ENCODE measurements at regions not wholly inside any gene's neighbourhood (a gene's known extent, or its start where the extent isn't known, plus 50 kb on each side); places are given as distances from the start of the nearest gene placed in this dataset.

- Mint-ChIP-seq H3K4me1 (ENCODE audit: low read depth, unreplicated experiment) (peaks cover 12% of the 10 kb centered on the region), H3K9me3 (ENCODE audit: low read depth, unreplicated experiment) (peaks cover 3% of the 10 kb centered on the region), H3K27ac (ENCODE audit: unreplicated experiment) (no peak overlapping the region), H3K27me3 (ENCODE audit: unreplicated experiment) (peaks cover 14% of the 10 kb centered on the region), H3K4me3 (ENCODE audit: low read depth, unreplicated experiment) (no peak overlapping the region), H3K36me3 (ENCODE audit: insufficient read depth, unreplicated experiment) (no peaks in the 10 kb centered on the region)
- no peak for DNase-seq
- CTCF ChIA-PET, result interaction anchor here (0.7 kb wide), 1 partner anchor 40 kb away, joined by 3 read pairs; no protein-coding TSS in a partner anchor
- no TSS peak for BruUV-seq (replicated peaks)
- intact Hi-C loops (cut with micrococcal nuclease; ENCODE audit: unreplicated experiment), result no loop called here
- no peak for TF ChIP-seq CTCF (IDR thresholded peaks at IDR 0.05; ENCODE audit: unreplicated experiment)
Observed at GRCh38 chr6:125509477-125509876, 207.7 kb upstream of the HDDC2 start.

GRCh38 chr6:125510405-125510804 is 208.6 kb upstream of the HDDC2 start:
- Mint-ChIP-seq H3K4me1 (ENCODE audit: low read depth, unreplicated experiment) (peaks cover 12% of the 10 kb centered on the region), H3K27me3 (ENCODE audit: unreplicated experiment) (peaks cover 14% of the 10 kb centered on the region), H3K27ac (ENCODE audit: unreplicated experiment) (no peak overlapping the region), H3K36me3 (ENCODE audit: insufficient read depth, unreplicated experiment) (no peaks in the 10 kb centered on the region), H3K9me3 (ENCODE audit: low read depth, unreplicated experiment) (peaks cover 3% of the 10 kb centered on the region), H3K4me3 (ENCODE audit: low read depth, unreplicated experiment) (no peak overlapping the region)
- intact Hi-C loops (cut with micrococcal nuclease; ENCODE audit: unreplicated experiment), result loop anchor here (10.0 kb wide), 1 partner anchor 244 kb away; no protein-coding TSS in a partner anchor
- TF ChIP-seq CTCF (IDR thresholded peaks at IDR 0.05; ENCODE audit: unreplicated experiment), result no peak
- BruUV-seq (replicated peaks), result no TSS peak
- DNase-seq, result no peak
- CTCF ChIA-PET, result no interaction called here

GRCh38 chr6:125511809-125512396 is 210.1 kb upstream of the HDDC2 start:
- H3K27me3 Mint-ChIP-seq (ENCODE audit: unreplicated experiment), result peaks cover 8% of the 10 kb centered on the region
- H3K27ac Mint-ChIP-seq (ENCODE audit: unreplicated experiment), result no peak overlapping the region
- intact Hi-C loops (cut with micrococcal nuclease; ENCODE audit: unreplicated experiment), result loop anchor here (10.0 kb wide), 1 partner anchor 243 kb away; no protein-coding TSS in a partner anchor
- no peak overlapping the region for H3K4me3 Mint-ChIP-seq (ENCODE audit: low read depth, unreplicated experiment)
- no peaks in the 10 kb centered on the region for H3K36me3 Mint-ChIP-seq (ENCODE audit: insufficient read depth, unreplicated experiment)
- H3K9me3 Mint-ChIP-seq (ENCODE audit: low read depth, unreplicated experiment), result peaks cover under 1% of the 10 kb centered on the region
- CTCF ChIA-PET, result no interaction called here
- peaks cover 12% of the 10 kb centered on the region for H3K4me1 Mint-ChIP-seq (ENCODE audit: low read depth, unreplicated experiment)
- no peak for TF ChIP-seq CTCF (IDR thresholded peaks at IDR 0.05; ENCODE audit: unreplicated experiment)
- no peak for DNase-seq
- BruUV-seq (replicated peaks), result no TSS peak

- Mint-ChIP-seq H3K27ac (ENCODE audit: unreplicated experiment) (no peak overlapping the region), H3K4me3 (ENCODE audit: low read depth, unreplicated experiment) (no peak overlapping the region), H3K36me3 (ENCODE audit: insufficient read depth, unreplicated experiment) (no peaks in the 10 kb centered on the region), H3K4me1 (ENCODE audit: low read depth, unreplicated experiment) (peaks cover 11% of the 10 kb centered on the region), H3K27me3 (ENCODE audit: unreplicated experiment) (peaks cover 1% of the 10 kb centered on the region), H3K9me3 (ENCODE audit: low read depth, unreplicated experiment) (no peaks in the 10 kb centered on the region)
- no peak for DNase-seq
- no TSS peak for BruUV-seq (replicated peaks)
- intact Hi-C loops (cut with micrococcal nuclease; ENCODE audit: unreplicated experiment), result loop anchor here (10.0 kb wide), 1 partner anchor 242 kb away; no protein-coding TSS in a partner anchor
- TF ChIP-seq CTCF (IDR thresholded peaks at IDR 0.05; ENCODE audit: unreplicated experiment), result peak; percentile 13
- CTCF ChIA-PET, result no interaction called here
Observed at GRCh38 chr6:125512621-125513020, 210.9 kb upstream of the HDDC2 start.

Data from Calu3 (cell line).